ENCODE measurements at regions not wholly inside any gene's neighbourhood (a gene's known extent, or its start where the extent isn't known, plus 50 kb on each side); places are given as distances from the start of the nearest gene placed in this dataset.

DNA sequence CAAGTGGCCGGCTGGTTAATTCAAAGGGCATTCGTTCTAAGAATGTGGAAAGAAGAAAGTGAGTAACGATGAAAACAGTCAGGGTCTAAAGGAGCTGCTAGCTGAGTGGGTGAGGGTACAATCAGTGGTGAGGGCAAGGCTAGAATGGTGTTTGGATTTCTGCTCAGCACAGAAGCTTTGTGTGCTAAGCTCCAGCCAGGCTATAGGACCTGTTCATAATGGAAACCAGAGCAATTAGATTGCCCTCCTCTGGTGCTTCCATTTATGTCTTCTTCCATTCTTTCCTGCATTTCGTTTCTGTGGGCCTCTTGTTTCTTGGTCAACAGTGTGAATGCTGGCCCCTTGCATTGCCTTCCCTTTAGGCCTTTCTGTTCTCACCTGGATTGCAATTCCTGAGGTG is 572.9 kb upstream of the CHORDC1 start:
- intact Hi-C loops (cut with micrococcal nuclease), result no loop called here

DNA sequence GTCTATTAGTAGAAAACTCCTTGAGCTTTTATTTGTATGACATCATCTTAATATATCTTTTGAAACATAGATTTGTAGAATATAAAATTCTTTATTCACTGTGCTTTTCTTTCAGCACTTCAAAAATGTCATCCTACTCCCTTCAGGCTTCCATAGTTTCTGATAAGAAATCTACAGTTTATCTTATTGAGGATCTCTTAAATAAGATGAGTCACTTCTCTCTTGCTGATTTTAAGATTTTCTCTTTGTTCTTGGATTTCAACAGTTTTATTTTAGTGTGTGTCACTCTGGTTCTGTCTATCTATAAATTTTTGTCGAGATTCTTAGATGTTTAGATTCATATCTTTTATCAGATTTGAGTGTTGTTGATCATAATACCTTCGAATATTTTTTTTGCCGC is 566.1 kb upstream of the CHORDC1 start:
- intact Hi-C loops (cut with micrococcal nuclease), result loop anchor here (10.0 kb wide), 1 partner anchor 56 kb away; no protein-coding TSS in a partner anchor

DNA sequence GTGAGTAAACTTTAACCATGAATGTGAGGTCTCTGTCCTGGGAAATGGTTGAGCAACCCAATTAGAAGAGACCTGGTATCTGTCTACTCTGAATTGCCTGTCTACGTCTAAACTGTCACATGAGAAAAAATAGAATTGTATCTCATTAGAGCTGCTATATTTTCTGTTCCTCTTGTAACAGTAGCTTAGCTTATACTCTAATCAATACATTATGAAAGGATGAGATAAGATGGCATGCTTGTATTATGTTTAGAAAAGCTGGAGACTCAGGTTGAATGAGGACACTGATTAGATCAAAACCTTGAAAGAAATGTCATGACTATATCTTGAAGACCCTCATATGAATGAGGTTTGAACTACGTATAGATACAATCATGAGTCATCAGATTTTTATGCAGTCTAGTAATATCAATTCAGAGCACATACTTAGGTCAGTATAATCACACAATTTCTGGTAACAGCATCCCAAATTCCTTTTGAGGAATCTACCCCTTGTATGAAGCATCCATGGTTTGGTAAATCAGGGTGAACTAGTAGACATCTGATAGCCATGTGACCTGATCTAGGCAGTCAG is 561.5 kb upstream of the CHORDC1 start:
- intact Hi-C loops (cut with micrococcal nuclease), result loop anchor here (10.0 kb wide), 1 partner anchor 60 kb away; no protein-coding TSS in a partner anchor

DNA sequence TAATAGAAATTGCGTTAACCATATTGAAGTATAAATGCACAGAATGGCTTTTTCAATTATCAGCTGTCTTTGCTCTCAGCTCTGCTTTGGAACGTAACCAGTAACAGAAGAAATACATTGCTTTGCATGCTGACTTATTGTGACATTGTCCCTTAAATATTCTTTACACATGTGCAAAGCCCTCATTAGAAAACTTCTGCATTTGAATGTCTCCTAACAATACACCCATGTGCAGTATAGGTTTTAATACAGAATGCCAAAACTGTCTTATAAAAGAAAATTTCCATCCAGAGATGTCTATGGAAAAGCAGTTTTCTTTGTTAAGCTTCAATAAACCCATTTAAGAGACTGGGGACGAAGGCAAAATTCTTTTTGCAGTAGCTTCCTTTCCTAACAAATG is 560.3 kb upstream of the CHORDC1 start:
- intact Hi-C loops (cut with micrococcal nuclease), result loop anchor here (10.0 kb wide), 1 partner anchor 62 kb away; no protein-coding TSS in a partner anchor

DNA sequence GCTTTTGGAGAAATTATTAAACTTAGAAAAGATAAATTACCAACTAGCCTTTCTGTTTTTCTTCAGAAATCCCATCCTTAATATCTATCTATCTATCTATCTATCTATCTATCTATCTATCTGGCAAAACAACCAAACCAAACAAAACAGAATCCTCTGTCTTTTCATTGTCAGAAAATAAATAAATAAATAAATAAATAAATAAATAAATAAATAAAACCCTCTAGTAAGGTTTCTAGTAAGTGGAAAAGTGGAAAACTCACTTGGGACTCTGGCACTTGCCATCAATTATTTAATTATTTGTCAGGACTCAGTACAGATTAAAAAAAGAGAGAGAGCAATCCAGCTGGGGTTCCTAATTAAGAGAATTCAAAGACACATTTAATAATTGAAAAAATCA is 556.2 kb upstream of the CHORDC1 start:
- intact Hi-C loops (cut with micrococcal nuclease), result no loop called here

DNA sequence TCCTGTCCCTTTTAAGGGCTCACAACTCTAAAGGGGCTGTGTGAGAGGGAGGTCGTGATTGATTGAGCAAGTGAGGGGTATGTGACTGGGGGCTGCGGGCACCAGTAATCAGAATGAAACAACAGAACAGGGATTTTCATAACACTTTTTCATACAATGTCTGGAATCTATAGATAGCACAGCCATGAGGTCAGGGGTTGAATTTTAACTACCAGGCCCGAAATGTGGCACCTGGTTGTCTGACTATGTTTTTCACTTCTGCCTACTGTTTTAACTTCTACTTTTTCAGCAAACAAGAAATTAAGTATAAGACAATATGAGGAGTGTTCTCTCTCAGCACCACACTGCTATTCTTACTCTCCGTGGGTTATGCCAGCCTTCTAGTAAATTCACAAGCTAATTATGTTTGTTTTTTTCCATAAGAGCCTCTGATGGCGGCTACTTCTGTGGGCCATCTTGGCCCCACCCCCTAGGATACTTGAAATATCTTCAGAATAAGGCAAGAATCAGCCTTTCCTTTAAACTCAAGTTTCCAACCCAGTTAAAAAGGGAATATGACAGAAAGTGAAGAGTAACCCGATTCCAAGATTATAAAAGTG is 552.8 kb upstream of the CHORDC1 start:
- intact Hi-C loops (cut with micrococcal nuclease), result no loop called here

DNA sequence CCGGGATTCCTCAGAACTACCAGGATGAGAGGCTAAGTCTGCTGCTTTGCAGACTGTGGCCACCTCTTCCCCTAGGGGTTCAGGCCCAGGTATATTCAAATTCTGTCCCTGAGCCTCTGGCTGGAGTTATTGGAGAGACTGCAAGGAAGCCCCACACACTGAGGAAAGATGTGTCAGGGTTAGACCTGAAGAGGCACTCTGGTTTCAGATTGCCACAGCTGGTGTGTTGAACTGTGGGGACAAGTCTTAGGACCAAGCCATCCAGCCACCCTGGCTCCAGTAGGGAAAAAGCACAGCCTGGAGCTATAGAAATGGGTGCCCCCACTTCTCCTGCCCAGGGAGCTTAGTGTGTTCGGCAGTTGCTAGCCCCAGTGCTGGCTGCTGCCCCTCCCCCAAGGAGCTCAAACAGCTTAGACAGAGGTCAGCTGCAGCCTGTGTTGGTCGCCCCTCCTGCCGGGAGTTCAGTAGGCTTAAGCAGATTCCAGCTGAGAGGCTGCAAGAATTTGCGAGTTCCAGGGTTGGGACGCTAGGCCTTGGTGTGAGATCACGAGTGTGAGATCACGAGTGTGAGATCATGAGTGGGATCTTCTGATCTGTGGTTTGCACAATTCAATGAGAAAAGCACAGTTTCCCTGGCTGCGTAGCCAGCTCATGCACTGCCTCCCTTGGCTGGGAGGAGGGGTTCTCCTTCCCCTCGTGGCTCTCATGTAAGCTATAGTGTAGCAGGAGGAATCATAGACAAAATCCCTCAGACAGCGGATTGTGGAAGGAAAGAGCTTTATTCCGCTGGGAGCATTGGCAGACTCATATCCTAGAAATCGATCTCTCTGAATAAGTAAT is 552.1 kb upstream of the CHORDC1 start:
- intact Hi-C loops (cut with micrococcal nuclease), result no loop called here

DNA sequence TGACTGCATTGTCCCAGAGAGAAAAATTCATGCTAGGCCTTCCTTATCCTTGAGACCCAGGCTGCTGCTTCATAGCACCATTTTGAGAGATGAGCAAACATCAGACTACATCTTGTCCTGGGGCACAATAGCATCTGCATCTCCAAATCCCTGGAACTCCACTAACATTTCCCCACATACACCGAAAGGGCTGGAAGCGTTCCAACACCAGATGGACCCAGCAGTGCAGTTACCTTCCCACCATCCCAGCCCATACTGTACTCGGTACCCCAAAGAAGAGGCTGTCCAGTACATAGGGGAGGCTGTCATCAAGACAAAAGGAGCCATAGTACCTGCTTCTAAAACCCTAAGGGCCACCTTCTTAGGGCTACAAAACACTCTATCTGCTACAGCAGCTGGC is 547.2 kb upstream of the CHORDC1 start:
- intact Hi-C loops (cut with micrococcal nuclease), result no loop called here

DNA sequence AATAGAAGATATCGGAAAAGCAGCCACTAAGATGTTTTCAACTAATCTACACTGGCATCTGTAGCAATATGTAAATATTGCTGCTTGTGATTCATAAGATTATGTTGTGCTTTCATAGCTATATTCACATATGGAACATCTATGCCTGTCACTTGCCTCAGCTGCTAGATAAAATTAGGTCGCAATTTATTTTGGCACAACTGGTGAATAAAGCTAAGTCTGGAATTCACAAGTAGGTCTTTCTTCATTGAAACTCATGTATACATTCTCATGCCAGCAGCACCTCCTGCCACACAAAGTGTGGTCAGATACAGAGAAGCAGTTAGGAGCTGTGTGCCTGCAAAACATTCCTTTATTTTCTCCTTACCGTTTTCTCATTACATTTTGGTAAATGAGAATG is 543.3 kb upstream of the CHORDC1 start:
- intact Hi-C loops (cut with micrococcal nuclease), result no loop called here

DNA sequence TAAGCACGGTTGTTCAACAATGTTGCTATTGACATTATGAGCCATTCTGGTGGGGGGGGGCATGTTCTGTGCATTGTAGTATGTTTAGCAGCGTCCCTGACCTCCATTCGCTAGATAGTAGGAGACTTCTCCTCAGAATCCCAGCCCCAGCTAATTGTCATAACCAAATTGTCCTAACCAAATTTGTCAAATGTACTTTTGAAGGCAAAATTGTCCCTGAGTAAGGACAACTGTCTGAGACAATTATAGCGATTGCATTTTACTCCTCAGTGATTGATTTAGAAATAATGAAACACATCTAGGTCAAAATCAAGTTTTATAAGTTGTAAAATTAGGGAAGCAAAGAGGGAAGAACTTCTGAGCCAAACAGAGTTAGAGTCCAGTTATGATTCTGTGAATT is 541.8 kb upstream of the CHORDC1 start:
- intact Hi-C loops (cut with micrococcal nuclease), result no loop called here

DNA sequence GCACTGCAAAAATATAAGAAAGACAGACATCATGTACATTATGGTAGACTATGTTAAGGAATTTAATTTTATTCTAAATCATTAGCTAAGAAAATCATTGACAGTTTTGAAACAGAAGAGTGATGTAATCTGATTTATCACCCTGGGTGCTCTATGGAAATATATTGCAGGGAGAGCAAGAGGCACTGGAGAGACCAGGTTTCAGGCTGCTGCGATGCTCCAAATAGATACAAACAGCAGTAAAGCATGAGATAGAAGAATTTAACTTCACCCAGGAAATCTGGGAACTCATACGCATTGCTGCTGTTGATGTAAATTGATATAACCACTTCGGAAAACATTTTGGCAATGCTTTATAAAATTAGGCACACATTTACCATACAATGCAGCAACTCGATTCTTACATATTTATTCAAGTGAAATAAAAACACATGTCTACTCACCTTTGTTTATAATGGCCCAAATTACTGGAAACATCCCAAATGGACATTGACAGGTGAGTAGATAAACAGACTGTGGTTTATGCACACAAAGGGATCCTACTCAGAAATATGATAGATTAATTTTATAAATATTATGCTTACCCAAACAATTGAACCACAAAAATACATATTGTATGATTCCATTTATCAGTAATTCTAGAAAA is 535.1 kb upstream of the CHORDC1 start:
- intact Hi-C loops (cut with micrococcal nuclease), result no loop called here

DNA sequence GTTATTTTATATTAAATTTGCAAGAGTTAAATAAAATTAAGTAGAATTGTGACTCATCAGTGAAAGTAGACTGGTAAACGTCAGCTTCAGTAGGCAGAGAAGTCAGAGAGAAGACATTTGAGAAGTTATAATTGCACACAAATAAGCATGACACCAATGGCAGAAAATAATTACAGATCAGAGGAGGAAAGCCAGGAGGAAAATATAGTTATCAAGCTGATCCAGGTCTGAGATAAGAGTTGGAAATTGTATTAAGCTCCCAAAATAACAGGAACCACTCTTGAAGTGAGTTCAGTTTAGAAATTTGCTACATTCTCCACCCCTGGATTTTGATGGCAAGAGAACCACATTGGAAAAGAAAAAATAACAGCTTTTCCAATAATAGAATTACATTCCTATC is 533.8 kb upstream of the CHORDC1 start:
- intact Hi-C loops (cut with micrococcal nuclease), result no loop called here

DNA sequence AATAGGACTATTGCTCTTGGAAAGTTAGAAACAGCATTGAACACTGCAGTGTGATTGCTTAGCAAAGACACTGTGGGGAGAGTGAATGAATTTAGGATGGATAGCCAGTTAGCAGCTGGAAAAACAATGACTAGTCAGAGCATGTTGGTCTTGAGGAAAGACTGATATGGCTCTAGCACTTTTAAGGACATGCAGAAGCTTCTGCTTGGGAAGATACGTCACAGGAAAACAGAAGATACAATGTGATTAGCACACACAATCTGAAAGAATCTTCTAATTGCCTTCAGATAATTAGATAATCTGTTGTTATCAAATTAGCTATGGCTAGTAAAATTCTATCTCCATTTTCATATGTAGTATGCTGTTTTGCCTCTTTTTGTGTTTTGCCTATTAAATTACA is 530.7 kb upstream of the CHORDC1 start:
- intact Hi-C loops (cut with micrococcal nuclease), result no loop called here

DNA sequence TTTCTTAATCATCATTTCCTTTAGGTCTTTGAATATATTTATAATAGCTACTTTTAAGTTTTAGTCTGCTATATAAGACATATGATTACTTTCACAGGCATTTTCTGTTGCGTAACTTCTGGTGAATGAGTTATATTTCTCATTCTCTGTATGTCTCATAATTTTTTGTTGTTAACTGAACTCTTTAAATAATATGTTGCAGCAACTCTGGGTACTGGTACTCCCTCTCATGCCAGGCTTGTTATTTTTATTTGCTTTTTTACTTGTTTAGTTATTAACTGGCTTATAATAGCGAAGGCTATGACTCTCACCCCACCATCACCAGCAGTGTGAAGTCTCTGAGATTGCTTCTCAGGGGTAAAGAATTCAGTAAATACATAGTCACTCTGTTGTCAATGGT is 524.2 kb upstream of the CHORDC1 start:
- intact Hi-C loops (cut with micrococcal nuclease), result no loop called here

DNA sequence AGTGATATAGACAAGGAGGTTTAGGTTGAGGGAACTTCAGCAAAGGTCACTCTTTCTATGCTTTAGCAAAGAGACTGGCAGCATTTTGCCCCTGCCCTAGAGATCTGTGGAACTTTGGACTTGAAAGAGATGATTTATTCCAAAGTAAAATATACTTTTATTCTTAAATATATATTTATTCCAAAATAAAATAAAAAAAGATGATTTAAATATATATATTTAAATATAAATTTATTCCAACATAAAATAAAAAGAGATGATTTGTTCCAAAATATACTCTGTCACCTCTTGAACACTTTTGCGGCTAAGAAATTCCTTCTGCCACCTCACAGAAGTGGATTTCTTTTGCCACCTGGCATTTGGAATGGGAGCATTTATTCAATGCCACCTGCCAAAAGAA is 521.3 kb upstream of the CHORDC1 start:
- intact Hi-C loops (cut with micrococcal nuclease), result no loop called here

DNA sequence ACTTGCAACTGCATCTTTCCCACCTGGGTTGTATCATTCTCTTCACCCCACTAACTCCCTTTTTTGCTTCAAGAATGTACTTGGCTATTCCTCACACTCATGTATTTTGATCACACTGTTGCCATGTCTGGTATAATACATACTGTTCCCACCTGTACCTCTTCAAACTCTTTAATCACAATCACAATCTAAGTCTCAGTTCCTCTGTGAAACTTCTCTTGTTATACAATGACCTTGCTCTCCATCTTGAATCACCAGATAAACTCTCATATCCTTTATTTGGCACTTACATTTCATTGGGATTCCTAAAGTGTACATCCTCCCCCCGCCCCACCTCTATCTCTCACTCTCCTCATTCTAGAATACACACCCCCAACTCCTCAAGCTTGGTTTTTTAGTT is 516.0 kb upstream of the CHORDC1 start:
- intact Hi-C loops (cut with micrococcal nuclease), result no loop called here

DNA sequence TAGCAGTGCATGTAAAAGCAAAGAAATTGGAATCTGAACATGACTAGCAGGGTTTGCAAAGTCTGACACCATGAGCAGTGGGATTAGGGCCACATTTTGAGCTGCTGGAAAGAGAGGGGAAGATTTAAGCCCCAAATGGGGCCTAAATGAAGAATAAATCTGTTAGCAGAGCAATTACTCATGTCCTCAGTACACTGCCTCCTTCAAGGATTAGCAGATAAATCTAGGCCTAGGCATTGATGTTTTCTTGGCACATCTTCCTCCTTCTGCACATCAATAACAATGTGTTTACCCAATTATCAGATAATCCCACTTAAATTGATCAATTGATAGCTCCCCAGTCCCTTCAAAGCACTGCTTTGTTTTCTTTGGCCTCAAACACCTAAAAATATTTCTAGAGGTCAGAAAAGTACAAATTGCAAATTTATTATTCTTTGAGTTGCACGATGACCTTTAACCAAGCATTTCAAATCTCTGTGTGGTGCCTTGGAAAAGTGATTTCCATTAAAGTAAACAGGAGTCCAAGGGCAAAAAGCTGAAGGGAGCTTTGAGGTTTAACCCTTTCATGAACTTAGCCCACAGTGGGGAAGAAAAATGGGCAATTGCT is 514.7 kb upstream of the CHORDC1 start:
- intact Hi-C loops (cut with micrococcal nuclease), result no loop called here

DNA sequence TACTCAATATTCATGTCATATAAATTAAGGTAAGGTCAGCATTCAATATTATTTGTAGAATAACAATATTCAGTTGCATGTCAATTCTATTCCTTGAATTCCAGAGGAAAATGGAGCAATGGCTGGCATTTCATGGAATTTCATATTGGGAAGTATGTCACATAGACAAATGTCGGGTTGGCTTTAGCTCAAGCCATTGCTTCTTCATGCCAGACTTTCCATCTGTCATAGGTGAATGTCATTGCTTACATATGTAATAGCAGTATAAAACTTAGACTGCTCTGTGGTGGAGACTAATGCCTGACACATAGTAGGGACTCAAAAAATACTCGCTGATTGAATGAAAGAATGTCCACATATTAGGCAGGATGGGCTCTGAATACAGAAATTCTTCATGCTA is 509.6 kb upstream of the CHORDC1 start:
- intact Hi-C loops (cut with micrococcal nuclease), result no loop called here

DNA sequence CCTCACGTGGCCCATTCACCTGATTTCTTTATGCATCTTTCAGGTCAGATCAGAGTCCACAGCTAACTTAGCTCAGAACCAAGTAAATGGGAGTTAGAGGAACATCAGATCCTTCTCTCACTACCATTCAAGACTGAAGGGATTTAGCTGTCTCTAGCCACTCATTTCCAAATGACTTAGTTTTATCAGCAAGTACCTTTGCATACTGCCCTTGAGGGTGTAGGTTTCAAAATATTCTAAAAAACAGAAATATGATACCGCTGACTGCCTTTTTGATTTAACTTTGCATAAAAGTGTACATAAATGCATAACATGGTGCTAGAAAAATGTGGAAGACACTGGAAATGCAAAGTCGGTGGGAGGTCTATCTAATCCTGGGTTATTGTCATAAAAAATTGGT is 500.6 kb upstream of the CHORDC1 start:
- intact Hi-C loops (cut with micrococcal nuclease), result no loop called here

DNA sequence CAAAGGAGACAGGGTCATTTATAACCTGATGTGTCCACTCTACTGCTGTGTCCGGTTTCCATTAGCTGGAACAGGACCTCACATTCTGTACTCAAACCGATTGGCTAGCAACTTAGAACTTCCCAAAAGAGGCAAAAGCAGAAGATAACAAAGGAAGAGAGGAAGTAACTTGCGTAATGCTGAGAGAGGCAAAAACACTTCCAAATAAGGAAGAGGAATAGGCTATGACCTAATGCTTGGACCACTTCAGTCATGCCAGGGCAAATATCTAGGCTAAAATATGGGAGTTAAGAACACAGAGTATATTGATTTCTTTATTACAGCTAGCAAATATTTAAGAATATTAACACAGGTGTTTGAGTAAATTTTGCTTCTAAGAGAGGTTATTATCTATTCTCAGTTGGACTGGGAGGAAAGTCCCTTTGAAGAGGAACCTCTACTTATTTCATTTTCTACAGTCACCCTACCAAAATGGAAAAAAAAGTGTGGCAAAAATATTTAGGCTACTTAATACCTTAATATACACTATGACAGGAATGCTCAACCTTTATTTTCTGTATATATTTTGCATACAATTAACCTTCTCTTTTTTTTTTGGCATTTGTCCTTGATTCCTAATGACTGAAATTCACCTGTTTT is 499.8 kb upstream of the CHORDC1 start:
- intact Hi-C loops (cut with micrococcal nuclease), result no loop called here

DNA sequence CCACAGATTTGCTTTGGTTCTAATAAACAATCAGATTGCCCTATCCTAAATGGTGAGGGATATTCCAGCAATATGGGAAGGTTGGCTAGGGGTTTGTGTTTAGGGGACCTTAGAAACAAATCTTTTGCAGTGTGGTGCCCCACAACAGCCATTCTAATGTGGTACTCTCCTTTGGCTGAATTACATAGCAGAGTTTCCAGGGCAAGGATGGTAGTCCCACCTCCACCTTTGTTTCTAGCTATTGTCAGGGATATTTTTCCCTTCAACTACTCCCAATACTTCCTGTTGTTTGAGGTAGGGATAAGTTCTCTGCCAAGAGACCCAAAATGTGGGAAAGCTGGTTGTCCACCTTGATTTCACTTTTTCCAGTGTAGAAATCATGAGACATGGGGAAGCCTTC is 494.7 kb upstream of the CHORDC1 start:
- intact Hi-C loops (cut with micrococcal nuclease), result no loop called here
